Astrocyte (in vitro differentiated cells and primary cell): ENCODE measurements at regions not wholly inside any gene's neighbourhood (a gene's known extent, or its start where the extent isn't known, plus 50 kb on each side); places are given as distances from the start of the nearest gene placed in this dataset.

Experiments used
- CTCF ChIP-seq: IDR thresholded peaks from 2 replicates; pipeline ENCODE4 v1.5.1; 2011; ENCODE audit warnings: low read depth, mild to moderate bottlenecking, inconsistent platforms, low read length, moderate library complexity; ENCODE audit not compliant: insufficient read depth
- EZH2 ChIP-seq: IDR thresholded peaks from 2 replicates; pipeline ENCODE4 v1.6.1; 2012; ENCODE audit warnings: mild to moderate bottlenecking, low read length, inconsistent platforms; ENCODE audit not compliant: insufficient read depth

- TF ChIP-seq CTCF (no peak), EZH2 (no peak)
Observed at GRCh38 chr2:16398486-16399043, 267.1 kb downstream of the CYRIA start.
